Gastrocnemius medialis (tissue), 4 donors: ENCODE measurements at regions not wholly inside any gene's neighbourhood (a gene's known extent, or its start where the extent isn't known, plus 50 kb on each side); places are given as distances from the start of the nearest gene placed in this dataset.
A peak's percentile ranks its signal among the peaks of the same experiment; 100 is the strongest.

Source experiments
- ATAC-seq, 2 donors: fragments of 150-250 bp; one replicate each; pipeline ENCODE4 v1.9.1; 2016
- DNase-seq, 2 donors: peaks; one replicate each; pipeline ENCODE4 v3.0.0-alpha.2; 2019
- H3K27ac ChIP-seq, 4 donors: fragments of 200-600 bp; sonication (generic); 1 replicate in 1 of 4; 2 replicates in 3 of 4; pipeline ENCODE4 v1.5.1; 2016 to 2018; ENCODE audit warnings: mild to moderate bottlenecking in 2 of 4, moderate library complexity in 1 of 4
- H3K27me3 ChIP-seq, 3 donors: fragments of 200-600 bp; sonication (generic) in 2 of 3; 1 replicate in 1 of 3; 2 replicates in 2 of 3; pipeline versions ENCODE4 v1.5.1 to v1.6.0; 2016 to 2019; ENCODE audit warnings: mild to moderate bottlenecking in 1 of 3, moderate library complexity in 1 of 3
- H3K36me3 ChIP-seq, 2 donors: fragments of 200-600 bp; sonication (generic) in 1 of 2; one replicate each; pipeline ENCODE4 v1.5.1; 2017 to 2018
- H3K4me1 ChIP-seq, 2 donors: fragments of 200-600 bp; sonication (generic) in 1 of 2; one replicate each; pipeline ENCODE4 v1.5.1; 2016 to 2017; ENCODE audit warnings: mild to moderate bottlenecking in 2 of 2
- H3K4me3 ChIP-seq, 4 donors: fragments of 200-600 bp; sonication (generic) in 3 of 4; 1 replicate in 1 of 4; 2 replicates in 3 of 4; pipeline ENCODE4 v1.5.1; 2016 to 2019; ENCODE audit warnings: mild to moderate bottlenecking in 2 of 4
- H3K9me3 ChIP-seq, 3 donors: fragments of 200-600 bp; sonication (generic) in 2 of 3; 1 replicate in 1 of 3; 2 replicates in 2 of 3; pipeline ENCODE4 v1.5.1; 2016 to 2019
- CTCF ChIP-seq, 5 experiments: fragments of 450-650 bp in 3 of 5; fragments of 200-600 bp in 2 of 5; sonication (generic) in 2 of 5; IDR thresholded peaks in 4 of 5; conservative IDR thresholded peaks in 1 of 5; 1 replicate in 4 of 5; 2 replicates in 1 of 5; pipeline ENCODE4 v1.5.1; 2016 to 2019; ENCODE audit warnings: antibody characterized with exemption in 5 of 5, mild to moderate bottlenecking in 3 of 5, moderate library complexity in 3 of 5
- POLR2A ChIP-seq, 2 donors: fragments of 450-650 bp; IDR thresholded peaks; one replicate each; pipeline ENCODE4 v1.6.1; 2017; ENCODE audit warnings: antibody characterized with exemption in 2 of 2, mild to moderate bottlenecking in 2 of 2, moderate library complexity in 2 of 2
- in situ Hi-C, 4 donors: fragments of 200-750 bp; cut with MboI; loops; one replicate each; pipeline versions ENCODE4 v1.15.0 to v1.8.0; 2017; ENCODE audit warnings: low sequenced_read_pairs in 4 of 4
- intact Hi-C: fragments of 100-400 bp; cut with DNase I; formaldehyde crosslinking; loops from one replicate; pipeline ENCODE4 v1.15.1; 2023; ENCODE audit warnings: low total_unique reads

- TF ChIP-seq CTCF (IDR thresholded peaks at IDR 0.05 in 4 of 5, conservative IDR thresholded peaks at IDR 0.05 in 1 of 5): peak in 1 of 5 experiments; percentile 22
- TF ChIP-seq POLR2A (IDR thresholded peaks at IDR 0.05): no peak
- Histone ChIP-seq H3K4me1 (no peaks in the 10 kb centered on the region), H3K36me3 (no peaks in the 10 kb centered on the region), H3K27me3 (no peaks in the 10 kb centered on the region), H3K4me3 (no peak overlapping the region), H3K9me3 (no peaks in the 10 kb centered on the region), H3K27ac (no peak overlapping the region)
- intact Hi-C loops (no loop called here), in situ Hi-C loops (no loop called here)
- DNase-seq: peak; percentile 20 to 50
- peak; percentile 62 to 74 for ATAC-seq
These were observed 293.5 kb downstream of the HINT1 start for GRCh38 chr5:130871346-130872086.

GRCh38 chr5:130870691-130871090, 294.4 kb downstream of the HINT1 start:
- intact Hi-C loops: no loop called here
- DNase-seq: no peak
- Histone ChIP-seq H3K4me3 (no peak overlapping the region), H3K4me1 (no peaks in the 10 kb centered on the region), H3K9me3 (no peaks in the 10 kb centered on the region), H3K36me3 (no peaks in the 10 kb centered on the region), H3K27me3 (no peaks in the 10 kb centered on the region), H3K27ac (peak overlapping the region in 1 of 4 donors; percentile 18)
- TF ChIP-seq POLR2A (IDR thresholded peaks at IDR 0.05) (no peak), CTCF (IDR thresholded peaks at IDR 0.05 in 4 of 5, conservative IDR thresholded peaks at IDR 0.05 in 1 of 5) (no peak)
- in situ Hi-C loops: no loop called here
- ATAC-seq: no peak

GRCh38 chr5:130868186-130868840, 296.7 kb downstream of the HINT1 start:
- ATAC-seq: no peak
- H3K4me1 ChIP-seq: no peaks in the 10 kb centered on the region
- H3K4me3 ChIP-seq: no peak overlapping the region
- DNase-seq: no peak
- in situ Hi-C loops (no loop called here), intact Hi-C loops (no loop called here)
- H3K27me3 ChIP-seq: no peaks in the 10 kb centered on the region
- no peak overlapping the region for H3K27ac ChIP-seq
- H3K36me3 ChIP-seq: no peaks in the 10 kb centered on the region
- H3K9me3 ChIP-seq: no peaks in the 10 kb centered on the region
- TF ChIP-seq CTCF (IDR thresholded peaks at IDR 0.05 in 4 of 5, conservative IDR thresholded peaks at IDR 0.05 in 1 of 5) (no peak), POLR2A (IDR thresholded peaks at IDR 0.05) (no peak)

GRCh38 chr5:130845049-130845765, 319.8 kb downstream of the HINT1 start:
- Histone ChIP-seq H3K4me1 (no peaks in the 10 kb centered on the region), H3K36me3 (no peaks in the 10 kb centered on the region), H3K4me3 (no peak overlapping the region), H3K27me3 (no peaks in the 10 kb centered on the region), H3K27ac (no peak overlapping the region), H3K9me3 (no peaks in the 10 kb centered on the region)
- intact Hi-C loops: no loop called here
- in situ Hi-C loops: no loop called here
- ATAC-seq (no peak), DNase-seq (no peak)
- TF ChIP-seq POLR2A (IDR thresholded peaks at IDR 0.05): no peak
- TF ChIP-seq CTCF (IDR thresholded peaks at IDR 0.05 in 4 of 5, conservative IDR thresholded peaks at IDR 0.05 in 1 of 5): no peak
